ENCODE measurements at regions not wholly inside any gene's neighbourhood (a gene's known extent, or its start where the extent isn't known, plus 50 kb on each side); places are given as distances from the start of the nearest gene placed in this dataset.
"Not testable (repeated sequence)": the region's sequence is repeated elsewhere in the genome, so short reads cannot be mapped to it uniquely, and the experiment has no call there.

GRCh38 chr5:130436430-130436829 lies 532.2 kb downstream of the CHSY3 start:
- DNase-seq, result no peak

- no peak for DNase-seq
These were observed 523.1 kb downstream of the CHSY3 start for GRCh38 chr5:130427222-130427955.

GRCh38 chr5:130425424-130425823 lies 521.2 kb downstream of the CHSY3 start:
- DNase-seq, result no peak

- no peak for DNase-seq
These were observed 520.1 kb downstream of the CHSY3 start for GRCh38 chr5:130424341-130424740.

GRCh38 chr5:130402906-130403305 lies 498.6 kb downstream of the CHSY3 start:
- no peak for DNase-seq

- no peak for DNase-seq
These were observed 495.8 kb downstream of the CHSY3 start for GRCh38 chr5:130400091-130400490.

GRCh38 chr5:130398825-130399224 lies 494.6 kb downstream of the CHSY3 start:
- no peak for DNase-seq

GRCh38 chr5:130397727-130398126 lies 493.5 kb downstream of the CHSY3 start:
- not testable (repeated sequence) for DNase-seq

GRCh38 chr5:130397132-130397531 lies 492.9 kb downstream of the CHSY3 start:
- no peak for DNase-seq

GRCh38 chr5:130391727-130392264 lies 487.5 kb downstream of the CHSY3 start:
- not testable (repeated sequence) for DNase-seq

- no peak for DNase-seq
These were observed 481.9 kb downstream of the CHSY3 start for GRCh38 chr5:130386155-130386554.

GRCh38 chr5:130385656-130386055 lies 481.4 kb downstream of the CHSY3 start:
- DNase-seq, result no peak

GRCh38 chr5:130365956-130366355 lies 461.7 kb downstream of the CHSY3 start:
- DNase-seq, result no peak

GRCh38 chr5:130350131-130350530 lies 445.9 kb downstream of the CHSY3 start:
- DNase-seq, result no peak

- no peak for DNase-seq
These were observed 433.1 kb downstream of the CHSY3 start for GRCh38 chr5:130337179-130337888.

GRCh38 chr5:130335117-130335516 lies 430.9 kb downstream of the CHSY3 start:
- no peak for DNase-seq

- no peak for DNase-seq
These were observed 428.8 kb downstream of the CHSY3 start for GRCh38 chr5:130333089-130333488.

- no peak for DNase-seq
These were observed 427.1 kb downstream of the CHSY3 start for GRCh38 chr5:130331332-130331731.

- DNase-seq, result no peak
These were observed 420.8 kb downstream of the CHSY3 start for GRCh38 chr5:130324953-130325671.

- DNase-seq, result no peak
These were observed 419.7 kb downstream of the CHSY3 start for GRCh38 chr5:130323804-130324454.

GRCh38 chr5:130321931-130322330 lies 417.7 kb downstream of the CHSY3 start:
- DNase-seq, result no peak

GRCh38 chr5:130316971-130317680 lies 412.9 kb downstream of the CHSY3 start:
- no peak for DNase-seq

Measured in activated CD4-positive, alpha-beta T cell treated with anti-CD3 and anti-CD28 coated beads, Interleukin-2, amount 50 U/mL, for 48 hours (primary cell).